WERI-Rb-1 (cell line): ENCODE measurements at regions not wholly inside any gene's neighbourhood (a gene's known extent, or its start where the extent isn't known, plus 50 kb on each side); places are given as distances from the start of the nearest gene placed in this dataset.

Source experiments
- DNase-seq: peaks from one replicate; pipeline ENCODE4 v3.0.0-alpha.2; 2020
- H3K27ac ChIP-seq: fragments of 250-450 bp; sonication (Bioruptor Pico); 2 replicates; pipeline ENCODE4 v1.5.1; 2020; ENCODE audit warnings: mild to moderate bottlenecking, moderate library complexity
- H3K27me3 ChIP-seq: fragments of 250-450 bp; sonication (Bioruptor Pico); 2 replicates; pipeline ENCODE4 v1.5.1; 2021; ENCODE audit warnings: mild to moderate bottlenecking, low read depth, moderate library complexity; ENCODE audit not compliant: insufficient read depth, severe bottlenecking
- H3K36me3 ChIP-seq: fragments of 250-450 bp; sonication (Bioruptor Pico); 2 replicates; pipeline ENCODE4 v1.5.1; 2020; ENCODE audit warnings: mild to moderate bottlenecking, moderate library complexity
- H3K4me3 ChIP-seq: 2 replicates; pipeline ENCODE4 v1.5.1; 2011; ENCODE audit warnings: low read depth, mild to moderate bottlenecking, control low read depth, low read length
- H3K9me3 ChIP-seq: fragments of 250-450 bp; sonication (Bioruptor Pico); 2 replicates; pipeline ENCODE4 v1.5.1; 2021; ENCODE audit warnings: mild to moderate bottlenecking, moderate library complexity; ENCODE audit not compliant: severe bottlenecking
- CTCF ChIP-seq: IDR thresholded peaks from 2 replicates; pipeline ENCODE4 v1.5.1; 2011; ENCODE audit warnings: low read depth, mild to moderate bottlenecking, control low read depth, inconsistent platforms, low read length

- no peak for TF ChIP-seq CTCF
- no peak for DNase-seq
- no peak overlapping the region for H3K4me3 ChIP-seq
- H3K27me3 ChIP-seq = no peaks in the 10 kb centered on the region
- no peaks in the 10 kb centered on the region for H3K36me3 ChIP-seq
- H3K27ac ChIP-seq = no peak overlapping the region
- H3K9me3 ChIP-seq = no peaks in the 10 kb centered on the region
These were observed 173.0 kb upstream of the UFM1 start for GRCh38 chr13:38176664-38177063.

GRCh38 chr13:38173403-38173802, 176.2 kb upstream of the UFM1 start:
- H3K9me3 ChIP-seq = no peaks in the 10 kb centered on the region
- H3K27me3 ChIP-seq = no peaks in the 10 kb centered on the region
- TF ChIP-seq CTCF = no peak
- H3K36me3 ChIP-seq = no peaks in the 10 kb centered on the region
- no peak overlapping the region for H3K27ac ChIP-seq
- DNase-seq = no peak
- H3K4me3 ChIP-seq = no peak overlapping the region

GRCh38 chr13:38167164-38167822, 182.4 kb upstream of the UFM1 start:
- H3K36me3 ChIP-seq = no peaks in the 10 kb centered on the region
- H3K27me3 ChIP-seq = no peaks in the 10 kb centered on the region
- DNase-seq = no peak
- no peak for TF ChIP-seq CTCF
- H3K4me3 ChIP-seq = no peak overlapping the region
- no peaks in the 10 kb centered on the region for H3K9me3 ChIP-seq
- H3K27ac ChIP-seq = no peak overlapping the region

GRCh38 chr13:38166116-38166515, 183.5 kb upstream of the UFM1 start:
- no peak overlapping the region for H3K4me3 ChIP-seq
- H3K27me3 ChIP-seq = no peaks in the 10 kb centered on the region
- H3K27ac ChIP-seq = no peak overlapping the region
- H3K9me3 ChIP-seq = no peaks in the 10 kb centered on the region
- no peak for DNase-seq
- no peaks in the 10 kb centered on the region for H3K36me3 ChIP-seq
- no peak for TF ChIP-seq CTCF

- no peaks in the 10 kb centered on the region for H3K9me3 ChIP-seq
- DNase-seq = no peak
- no peak for TF ChIP-seq CTCF
- no peaks in the 10 kb centered on the region for H3K36me3 ChIP-seq
- no peak overlapping the region for H3K27ac ChIP-seq
- H3K4me3 ChIP-seq = no peak overlapping the region
- H3K27me3 ChIP-seq = no peaks in the 10 kb centered on the region
These were observed 189.5 kb upstream of the UFM1 start for GRCh38 chr13:38160131-38160530.

GRCh38 chr13:38159710-38160109, 189.9 kb upstream of the UFM1 start:
- no peaks in the 10 kb centered on the region for H3K27me3 ChIP-seq
- H3K36me3 ChIP-seq = no peaks in the 10 kb centered on the region
- H3K4me3 ChIP-seq = no peak overlapping the region
- TF ChIP-seq CTCF = no peak
- H3K27ac ChIP-seq = no peak overlapping the region
- no peak for DNase-seq
- H3K9me3 ChIP-seq = no peaks in the 10 kb centered on the region
